GM19023 (cell line): ENCODE measurements at regions not wholly inside any gene's neighbourhood (a gene's known extent, or its start where the extent isn't known, plus 50 kb on each side); places are given as distances from the start of the nearest gene placed in this dataset.
"Not testable (repeated sequence)": the region's sequence is repeated elsewhere in the genome, so short reads cannot be mapped to it uniquely, and the experiment has no call there.

Experiments
- ATAC-seq: cut with Tn5 transposase; IDR thresholded peaks from one replicate; pipeline ENCODE4 v1.9.1; 2021; ENCODE audit warnings: mild to moderate bottlenecking, moderate library complexity; ENCODE audit not compliant: unreplicated experiment

GRCh38 chr4:60581919-60582536 lies 618.1 kb upstream of the ADGRL3 start:
- ATAC-seq = no peak

DNA sequence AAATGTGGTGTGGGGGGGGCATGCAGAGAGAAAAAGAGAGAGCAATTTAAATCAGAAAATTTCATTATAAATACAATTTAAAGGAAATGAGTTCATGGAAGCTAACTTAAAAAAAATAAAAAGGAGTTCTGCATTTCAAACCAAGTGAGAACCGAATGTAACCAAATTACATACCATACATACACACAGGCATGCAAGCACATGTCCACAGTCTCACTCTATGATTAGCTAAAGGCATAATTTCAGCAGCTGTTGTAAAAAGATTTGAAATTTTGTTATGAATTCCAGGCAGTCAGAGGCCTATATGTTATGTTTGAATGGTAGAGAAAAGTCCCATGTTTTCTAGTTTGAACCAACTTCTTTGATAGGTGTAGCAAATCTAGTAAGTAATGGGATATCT lies 611.6 kb upstream of the ADGRL3 start:
- no peak for ATAC-seq

- ATAC-seq = no peak
Measured at GRCh38 chr4:60589425-60589824, 610.7 kb upstream of the ADGRL3 start.

DNA sequence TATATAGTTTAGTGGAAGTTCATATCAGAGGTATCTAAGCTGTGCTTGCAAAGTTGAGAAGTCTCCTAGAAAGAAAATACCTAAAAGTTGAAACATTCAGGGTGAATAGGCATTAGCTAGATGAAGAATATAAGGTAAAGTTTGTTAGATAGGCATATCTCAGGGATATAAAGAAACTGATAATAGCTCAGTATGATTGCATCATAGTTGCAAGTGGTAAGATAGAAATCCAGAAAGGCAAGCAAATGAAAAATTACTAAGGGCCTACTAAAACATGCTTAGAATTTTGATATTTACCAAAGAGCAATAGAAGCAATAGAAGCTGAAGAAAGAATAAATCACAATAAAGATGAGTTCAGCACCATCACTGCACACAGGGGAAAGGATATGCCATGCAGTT lies 610.0 kb upstream of the ADGRL3 start:
- no peak for ATAC-seq

- ATAC-seq = no peak
Measured at GRCh38 chr4:60605646-60606354, 594.3 kb upstream of the ADGRL3 start.

DNA sequence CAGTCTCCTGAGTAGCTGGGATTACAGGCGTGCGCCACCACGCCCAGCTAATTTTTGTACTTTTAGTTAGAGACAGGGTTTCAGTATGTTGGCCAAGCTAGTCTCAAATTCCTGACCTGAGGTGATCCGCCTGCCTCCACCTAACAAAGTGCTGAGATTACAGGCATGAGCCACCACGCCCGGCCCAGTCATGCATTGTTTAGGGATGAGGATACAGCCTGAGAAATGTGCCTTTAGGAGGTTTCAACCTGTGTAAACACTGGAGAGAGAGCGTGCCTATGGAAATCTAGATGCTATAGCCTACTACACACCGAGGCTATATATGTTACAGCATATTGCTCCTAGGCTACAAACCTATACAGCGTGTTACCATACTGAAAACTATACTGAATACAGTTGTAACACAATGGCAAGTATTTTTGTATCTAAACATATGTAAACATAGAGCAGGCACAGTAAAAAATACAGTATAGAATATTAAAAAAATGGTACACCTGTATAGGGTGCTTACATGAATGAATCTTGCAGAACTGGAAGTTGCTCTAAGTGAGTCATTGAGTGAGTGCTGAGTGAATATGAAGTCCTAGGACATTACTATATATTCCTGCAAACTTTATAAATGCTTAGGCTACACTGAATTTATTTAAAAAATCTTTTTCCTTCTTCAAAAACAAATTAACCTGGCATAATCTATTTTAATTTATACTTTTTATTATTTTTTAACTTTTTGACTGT lies 588.2 kb upstream of the ADGRL3 start:
- ATAC-seq = no peak

GRCh38 chr4:60617731-60618130 lies 582.4 kb upstream of the ADGRL3 start:
- no peak for ATAC-seq

DNA sequence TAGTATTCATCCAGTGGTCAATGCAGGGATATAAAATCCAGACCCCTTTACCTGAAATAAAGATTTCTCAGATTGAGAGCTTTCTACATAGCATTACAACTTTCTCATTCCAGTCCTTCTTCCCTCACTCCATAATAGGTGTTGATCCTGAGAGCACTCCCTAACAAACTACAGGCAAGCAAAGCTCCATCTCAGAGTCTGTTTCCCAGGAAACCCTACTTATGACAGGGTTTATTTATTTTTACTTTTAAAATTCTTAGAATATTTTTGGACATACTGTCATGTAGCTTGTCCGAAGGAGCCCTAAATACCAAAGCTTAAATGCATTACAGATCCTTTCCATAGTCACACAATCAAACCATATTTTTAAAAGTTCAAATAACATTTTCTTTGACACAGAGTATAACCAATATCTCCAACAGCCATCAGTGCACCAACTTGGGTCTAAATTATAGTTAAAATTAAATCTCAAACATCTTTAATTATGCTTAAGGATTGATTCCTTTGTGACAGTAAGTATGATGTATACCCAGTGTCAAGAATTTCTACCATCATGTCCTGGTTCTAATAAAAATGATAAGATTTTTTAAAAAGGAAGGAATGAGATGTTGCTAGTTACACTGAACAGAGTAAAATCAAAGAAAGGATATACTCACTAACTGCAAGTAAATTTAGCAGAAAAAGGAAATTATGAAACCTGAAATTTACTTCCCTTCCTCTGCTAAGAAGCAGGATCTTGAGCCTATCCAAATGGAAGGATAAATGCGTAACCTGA lies 580.4 kb upstream of the ADGRL3 start:
- ATAC-seq = no peak

GRCh38 chr4:60637976-60638375 lies 562.1 kb upstream of the ADGRL3 start:
- ATAC-seq = no peak

GRCh38 chr4:60648774-60649173 lies 551.4 kb upstream of the ADGRL3 start:
- ATAC-seq = no peak

GRCh38 chr4:60652933-60653332 lies 547.2 kb upstream of the ADGRL3 start:
- ATAC-seq = no peak

DNA sequence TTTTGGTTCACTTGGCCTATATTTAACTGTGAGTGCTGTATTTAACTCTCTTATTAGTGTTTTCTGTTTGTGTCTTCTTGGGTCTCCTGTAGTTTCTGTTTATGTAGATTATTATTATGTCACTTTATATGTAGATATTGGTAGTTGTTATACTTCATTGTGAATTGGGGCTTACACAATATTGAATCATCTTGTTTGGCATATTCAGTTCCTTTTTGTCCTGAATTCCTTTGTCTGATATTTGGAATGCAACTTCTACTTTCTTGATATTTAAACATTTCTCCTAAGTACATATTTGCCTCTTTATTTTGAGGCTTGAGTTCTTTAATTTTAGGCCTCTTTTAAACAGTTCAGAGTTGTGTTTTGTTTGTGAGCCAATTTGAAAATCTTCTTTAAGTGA lies 544.8 kb upstream of the ADGRL3 start:
- no peak for ATAC-seq

GRCh38 chr4:60656171-60656570 lies 544.0 kb upstream of the ADGRL3 start:
- no peak for ATAC-seq

DNA sequence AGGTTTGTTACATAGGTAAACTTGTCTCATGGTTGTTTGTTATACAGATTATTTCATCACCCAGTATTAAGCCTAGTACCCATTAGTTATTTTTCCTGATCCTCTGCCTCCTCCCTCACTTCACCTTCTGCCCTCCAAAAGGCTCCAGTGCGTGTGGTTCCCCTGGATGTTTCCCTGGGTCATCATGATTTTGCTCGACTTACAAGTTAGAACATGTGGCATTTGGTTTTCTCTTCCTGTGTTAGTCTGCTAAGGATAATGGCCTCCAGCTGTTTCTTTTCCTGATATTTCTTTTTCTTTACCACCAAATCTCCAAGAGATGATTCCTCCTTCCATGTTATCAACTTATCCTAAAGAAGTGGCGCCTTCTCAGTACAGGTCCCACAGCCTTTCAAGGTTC lies 543.1 kb upstream of the ADGRL3 start:
- no peak for ATAC-seq

DNA sequence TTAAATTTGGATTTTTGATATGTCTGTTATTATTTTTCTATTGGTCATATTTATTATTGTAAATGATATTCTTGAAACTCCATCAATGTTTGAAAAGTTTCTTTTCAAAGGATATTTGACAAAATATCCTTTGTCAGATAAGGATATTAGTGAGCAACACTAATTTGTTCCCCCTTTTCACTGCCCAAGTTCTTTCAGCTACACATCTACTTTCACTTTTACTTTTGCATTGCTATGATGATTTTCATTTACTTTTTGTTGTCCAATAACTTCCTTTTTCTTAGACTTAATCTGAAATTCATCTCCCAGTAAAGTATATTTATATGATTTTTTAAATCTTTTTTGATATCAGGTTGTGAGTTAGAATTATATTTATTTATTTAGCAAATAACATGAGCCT lies 542.3 kb upstream of the ADGRL3 start:
- ATAC-seq = no peak

DNA sequence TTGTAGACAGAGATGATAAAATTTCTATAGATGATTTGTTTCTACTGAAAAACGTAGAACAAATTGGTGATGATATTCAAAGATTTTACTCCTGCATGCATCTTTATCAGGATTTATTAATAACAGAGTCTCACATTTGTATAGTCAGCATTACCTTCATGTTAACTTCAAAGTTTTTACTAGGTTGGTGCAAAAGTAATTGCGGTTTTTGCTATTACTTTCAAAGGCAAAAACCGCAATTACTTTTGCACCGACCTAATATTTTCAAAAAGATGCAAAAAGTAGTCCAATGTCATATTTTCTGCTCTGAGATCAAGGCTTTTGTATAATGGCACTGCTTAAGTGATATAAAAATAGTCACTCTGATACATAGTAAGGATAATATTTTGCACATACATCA lies 536.4 kb upstream of the ADGRL3 start:
- no peak for ATAC-seq

GRCh38 chr4:60682901-60683300 lies 517.2 kb upstream of the ADGRL3 start:
- no peak for ATAC-seq

- ATAC-seq = no peak
Measured at GRCh38 chr4:60683357-60683756, 516.8 kb upstream of the ADGRL3 start.

GRCh38 chr4:60683973-60684372 lies 516.2 kb upstream of the ADGRL3 start:
- ATAC-seq = no peak

- not testable (repeated sequence) for ATAC-seq
Measured at GRCh38 chr4:60696062-60696461, 504.1 kb upstream of the ADGRL3 start.

DNA sequence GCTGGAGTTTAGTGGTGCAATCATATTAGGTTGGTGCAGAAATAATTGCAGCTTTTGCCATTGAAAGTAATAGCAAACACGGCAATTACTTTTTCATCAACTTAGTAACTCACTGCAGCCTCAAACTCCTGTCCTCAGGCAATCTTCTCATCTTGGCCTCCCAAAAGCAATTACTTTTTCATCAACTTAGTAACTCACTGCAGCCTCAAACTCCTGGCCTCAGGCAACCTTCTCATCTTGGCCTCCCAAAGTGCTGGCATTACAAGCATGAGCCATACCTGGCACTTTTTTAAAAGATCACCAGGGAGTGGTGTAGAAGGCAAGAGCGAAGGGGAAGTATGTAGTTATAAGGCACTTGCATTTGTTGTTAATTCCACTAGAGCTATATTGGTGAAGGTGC lies 491.1 kb upstream of the ADGRL3 start:
- no peak for ATAC-seq
